ENCODE measurements at regions not wholly inside any gene's neighbourhood (a gene's known extent, or its start where the extent isn't known, plus 50 kb on each side); places are given as distances from the start of the nearest gene placed in this dataset.

- TF ChIP-seq CTCF (IDR thresholded peaks at IDR 0.05) (no peak), POLR2A (IDR thresholded peaks at IDR 0.05) (no peak)
Measured at GRCh38 chr11:131192628-131193027, 177.8 kb upstream of the NTM start.
